Midbrain (tissue), 1 donor: ENCODE measurements at regions not wholly inside any gene's neighbourhood (a gene's known extent, or its start where the extent isn't known, plus 50 kb on each side); places are given as distances from the start of the nearest gene placed in this dataset.
"Not testable (repeated sequence)": the region's sequence is repeated elsewhere in the genome, so short reads cannot be mapped to it uniquely, and the experiment has no call there.

ENCODE experiments used
- DNase-seq: peaks from one replicate; lab custom pipeline; 2025; lab: John Stamatoyannopoulos, UW

GRCh38 chr1:145482214-145482860 lies 56.9 kb upstream of the NBPF20 start:
- DNase-seq = not testable (repeated sequence)

- not testable (repeated sequence) for DNase-seq
Measured at GRCh38 chr1:145475962-145476361, 50.6 kb upstream of the NBPF20 start.

- DNase-seq = peak; percentile 4
Measured at GRCh38 chr1:145475369-145475915, 50.0 kb upstream of the NBPF20 start.
